Gastroesophageal sphincter (tissue), 4 donors: ENCODE measurements at regions not wholly inside any gene's neighbourhood (a gene's known extent, or its start where the extent isn't known, plus 50 kb on each side); places are given as distances from the start of the nearest gene placed in this dataset.

Experiments used
- ATAC-seq: fragments of 150-250 bp; one replicate; pipeline ENCODE4 v1.9.1; 2016; ENCODE audit warnings: mild to moderate bottlenecking, moderate library complexity
- H3K27ac ChIP-seq, 4 donors: fragments of 200-600 bp; sonication (generic) in 3 of 4; 1 replicate in 3 of 4; 2 replicates in 1 of 4; pipeline ENCODE4 v1.5.1; 2016 to 2019
- H3K27me3 ChIP-seq: fragments of 200-600 bp; sonication (generic); one replicate; pipeline ENCODE4 v1.5.1; 2019
- H3K36me3 ChIP-seq, 2 donors: fragments of 200-600 bp; sonication (generic); one replicate each; pipeline ENCODE4 v1.5.1; 2019; ENCODE audit warnings: control low read depth in 1 of 2
- H3K4me1 ChIP-seq, 3 donors: fragments of 200-600 bp; sonication (generic); 1 replicate in 2 of 3; 2 replicates in 1 of 3; pipeline ENCODE4 v1.5.1; 2016 to 2019; ENCODE audit warnings: control low read depth in 2 of 3
- H3K4me3 ChIP-seq, 2 donors: fragments of 200-600 bp; sonication (generic); one replicate each; pipeline ENCODE4 v1.5.1; 2019; ENCODE audit warnings: mild to moderate bottlenecking in 1 of 2, moderate library complexity in 1 of 2
- H3K9me3 ChIP-seq, 3 donors: fragments of 200-600 bp; sonication (generic); one replicate each; pipeline ENCODE4 v1.5.1; 2017 to 2019; ENCODE audit warnings: control low read depth in 2 of 3
- CTCF ChIP-seq, 4 experiments: fragments of 200-600 bp in 2 of 4; fragments of 450-650 bp in 2 of 4; sonication (generic) in 1 of 4; IDR thresholded peaks; one replicate each; pipeline ENCODE4 v1.5.1; 2017 to 2019; ENCODE audit warnings: antibody characterized with exemption in 4 of 4, mild to moderate bottlenecking in 2 of 4, moderate library complexity in 2 of 4
- EP300 ChIP-seq: sonication (generic); formaldehyde crosslinking; IDR thresholded peaks from one replicate; pipeline ENCODE4 v1.6.1; 2017; ENCODE audit warnings: antibody characterized with exemption, mild to moderate bottlenecking
- POLR2A ChIP-seq, 2 donors: fragments of 450-650 bp; IDR thresholded peaks; one replicate each; pipeline ENCODE4 v1.6.1; 2017; ENCODE audit warnings: antibody characterized with exemption in 2 of 2, mild to moderate bottlenecking in 2 of 2, moderate library complexity in 1 of 2
- POLR2AphosphoS5 ChIP-seq: sonication (generic); formaldehyde crosslinking; IDR thresholded peaks from one replicate; pipeline ENCODE4 v1.6.1; 2017; ENCODE audit warnings: antibody characterized with exemption
- WGBS, 2 donors: methylation state at CpG; one replicate each; pipeline ENCODE4 v1.1.5; 2018; ENCODE audit warnings: low coverage in 1 of 2; 5-methylcytosine and 5-hydroxymethylcytosine counted together

GRCh38 chr7:17067691-17068090 lies 185.9 kb upstream of the AGR3 start:
- Histone ChIP-seq H3K4me1 (no peaks in the 10 kb centered on the region), H3K9me3 (no peaks in the 10 kb centered on the region), H3K27ac (no peak overlapping the region), H3K4me3 (no peak overlapping the region), H3K27me3 (no peaks in the 10 kb centered on the region), H3K36me3 (no peaks in the 10 kb centered on the region)
- ATAC-seq, result no peak
- 73 to 100% methylated on average over 1 of the region's 1 CpG for WGBS, 2 donors
- TF ChIP-seq POLR2AphosphoS5 (no peak), EP300 (no peak), CTCF (IDR thresholded peaks at IDR 0.05) (no peak), POLR2A (IDR thresholded peaks at IDR 0.05) (no peak)

- Histone ChIP-seq H3K36me3 (no peaks in the 10 kb centered on the region), H3K27me3 (no peaks in the 10 kb centered on the region), H3K4me3 (no peak overlapping the region), H3K27ac (no peak overlapping the region), H3K4me1 (no peaks in the 10 kb centered on the region), H3K9me3 (no peaks in the 10 kb centered on the region)
- ATAC-seq, result no peak
- no peak for TF ChIP-seq POLR2AphosphoS5
- no peak for TF ChIP-seq EP300
- TF ChIP-seq CTCF (IDR thresholded peaks at IDR 0.05), result no peak
- no peak for TF ChIP-seq POLR2A (IDR thresholded peaks at IDR 0.05)
- WGBS, 2 donors, result 81 to 95% methylated on average over 4 of the region's 4 CpGs
These were observed 187.4 kb upstream of the AGR3 start for GRCh38 chr7:17069146-17069545.

GRCh38 chr7:17070231-17070708 lies 188.5 kb upstream of the AGR3 start:
- Histone ChIP-seq H3K27me3 (no peaks in the 10 kb centered on the region), H3K27ac (no peak overlapping the region), H3K36me3 (no peaks in the 10 kb centered on the region), H3K9me3 (no peaks in the 10 kb centered on the region), H3K4me1 (no peaks in the 10 kb centered on the region), H3K4me3 (no peak overlapping the region)
- WGBS, 2 donors, result 67 to 100% methylated on average over 1 of the region's 1 CpG
- no peak for ATAC-seq
- TF ChIP-seq EP300, result no peak
- TF ChIP-seq POLR2A (IDR thresholded peaks at IDR 0.05), result no peak

- no peak overlapping the region for H3K27ac ChIP-seq
- no peaks in the 10 kb centered on the region for H3K27me3 ChIP-seq
- ATAC-seq, result no peak
- TF ChIP-seq CTCF (IDR thresholded peaks at IDR 0.05) (no peak), POLR2AphosphoS5 (no peak), EP300 (no peak), POLR2A (IDR thresholded peaks at IDR 0.05) (no peak)
- H3K4me1 ChIP-seq, result no peaks in the 10 kb centered on the region
- WGBS, 2 donors, result 45 to 50% methylated on average over 1 of the region's 1 CpG
- no peaks in the 10 kb centered on the region for H3K9me3 ChIP-seq
- no peaks in the 10 kb centered on the region for H3K36me3 ChIP-seq
- no peak overlapping the region for H3K4me3 ChIP-seq
These were observed 190.1 kb upstream of the AGR3 start for GRCh38 chr7:17071866-17072265.

- TF ChIP-seq EP300 (no peak), POLR2A (IDR thresholded peaks at IDR 0.05) (no peak), POLR2AphosphoS5 (no peak), CTCF (IDR thresholded peaks at IDR 0.05) (no peak)
- Histone ChIP-seq H3K9me3 (no peaks in the 10 kb centered on the region), H3K27me3 (no peaks in the 10 kb centered on the region), H3K4me1 (no peaks in the 10 kb centered on the region), H3K36me3 (no peaks in the 10 kb centered on the region), H3K4me3 (no peak overlapping the region), H3K27ac (no peak overlapping the region)
- WGBS, 2 donors, result 67 to 72% methylated on average over 6 of the region's 6 CpGs
- ATAC-seq, result no peak
These were observed 193.9 kb upstream of the AGR3 start for GRCh38 chr7:17075601-17076255.
